ENCODE measurements at regions not wholly inside any gene's neighbourhood (a gene's known extent, or its start where the extent isn't known, plus 50 kb on each side); places are given as distances from the start of the nearest gene placed in this dataset.

GRCh38 chr14:84535484-84535883 is 994.5 kb upstream of the FLRT2 start:
- H3K4me1 ChIP-seq (ENCODE audit: control insufficient read depth, insufficient read depth, low read length): no peaks in the 10 kb centered on the region
- H3K9me3 ChIP-seq (ENCODE audit: control insufficient read depth, insufficient read depth, low read length): no peaks in the 10 kb centered on the region
- no peaks in the 10 kb centered on the region for H3K36me3 ChIP-seq (ENCODE audit: control insufficient read depth, insufficient read depth, low read length)
- H3K27ac ChIP-seq (ENCODE audit: low read depth, low read length): no peak overlapping the region
- no peak overlapping the region for H3K4me3 ChIP-seq (ENCODE audit: low read depth, low read length)
- no peaks in the 10 kb centered on the region for H3K27me3 ChIP-seq (ENCODE audit: control insufficient read depth, insufficient read depth, low read length)
- DNase-seq (ENCODE audit: low read depth in 4 of 6, low spot score in 6 of 6): no peak

- no CpG with 5 or more reads among the region's 1 CpG for WGBS (ENCODE audit: insufficient coverage)
Observed at GRCh38 chr14:84535976-84536375, 994.0 kb upstream of the FLRT2 start.

GRCh38 chr14:84541018-84541417 is 988.9 kb upstream of the FLRT2 start:
- 80% methylated on average over 1 of the region's 2 CpGs for WGBS (ENCODE audit: insufficient coverage)
- Histone ChIP-seq H3K4me1 (ENCODE audit: control insufficient read depth, insufficient read depth, low read length) (no peaks in the 10 kb centered on the region), H3K27me3 (ENCODE audit: control insufficient read depth, insufficient read depth, low read length) (no peaks in the 10 kb centered on the region), H3K9me3 (ENCODE audit: control insufficient read depth, insufficient read depth, low read length) (no peaks in the 10 kb centered on the region), H3K4me3 (ENCODE audit: low read depth, low read length) (no peak overlapping the region), H3K36me3 (ENCODE audit: control insufficient read depth, insufficient read depth, low read length) (no peaks in the 10 kb centered on the region), H3K27ac (ENCODE audit: low read depth, low read length) (no peak overlapping the region)
- peak in 1 of 6 donors; percentile 9 for DNase-seq (ENCODE audit: low read depth in 4 of 6, low spot score in 6 of 6)

More at GRCh38 chr14:84535976-84536375, 994.0 kb upstream of the FLRT2 start:
- Histone ChIP-seq H3K9me3 (ENCODE audit: control insufficient read depth, insufficient read depth, low read length) (no peaks in the 10 kb centered on the region), H3K27ac (ENCODE audit: low read depth, low read length) (no peak overlapping the region), H3K36me3 (ENCODE audit: control insufficient read depth, insufficient read depth, low read length) (no peaks in the 10 kb centered on the region), H3K4me1 (ENCODE audit: control insufficient read depth, insufficient read depth, low read length) (no peaks in the 10 kb centered on the region), H3K27me3 (ENCODE audit: control insufficient read depth, insufficient read depth, low read length) (no peaks in the 10 kb centered on the region), H3K4me3 (ENCODE audit: low read depth, low read length) (no peak overlapping the region)
- DNase-seq (ENCODE audit: low read depth in 4 of 6, low spot score in 6 of 6): peak in 1 of 6 donors; percentile 22

GRCh38 chr14:84543859-84544258 is 986.1 kb upstream of the FLRT2 start:
- no peaks in the 10 kb centered on the region for H3K36me3 ChIP-seq (ENCODE audit: control insufficient read depth, insufficient read depth, low read length)
- no peaks in the 10 kb centered on the region for H3K9me3 ChIP-seq (ENCODE audit: control insufficient read depth, insufficient read depth, low read length)
- H3K4me3 ChIP-seq (ENCODE audit: low read depth, low read length): no peak overlapping the region
- H3K4me1 ChIP-seq (ENCODE audit: control insufficient read depth, insufficient read depth, low read length): no peaks in the 10 kb centered on the region
- peak in 2 of 6 donors; percentile 40 to 51 for DNase-seq (ENCODE audit: low read depth in 4 of 6, low spot score in 6 of 6)
- H3K27ac ChIP-seq (ENCODE audit: low read depth, low read length): no peak overlapping the region
- no peaks in the 10 kb centered on the region for H3K27me3 ChIP-seq (ENCODE audit: control insufficient read depth, insufficient read depth, low read length)
- 22% methylated on average over 1 of the region's 1 CpG for WGBS (ENCODE audit: insufficient coverage)

- 38% methylated on average over 3 of the region's 6 CpGs for WGBS (ENCODE audit: insufficient coverage)
- H3K36me3 ChIP-seq (ENCODE audit: control insufficient read depth, insufficient read depth, low read length): no peaks in the 10 kb centered on the region
- no peaks in the 10 kb centered on the region for H3K9me3 ChIP-seq (ENCODE audit: control insufficient read depth, insufficient read depth, low read length)
- no peak overlapping the region for H3K4me3 ChIP-seq (ENCODE audit: low read depth, low read length)
- H3K27me3 ChIP-seq (ENCODE audit: control insufficient read depth, insufficient read depth, low read length): no peaks in the 10 kb centered on the region
- H3K4me1 ChIP-seq (ENCODE audit: control insufficient read depth, insufficient read depth, low read length): no peaks in the 10 kb centered on the region
- no peak overlapping the region for H3K27ac ChIP-seq (ENCODE audit: low read depth, low read length)
- DNase-seq (ENCODE audit: low read depth in 4 of 6, low spot score in 6 of 6): peak in 2 of 6 donors; percentile 57 to 74
Observed at GRCh38 chr14:84544486-84545131, 985.3 kb upstream of the FLRT2 start.

- no peak overlapping the region for H3K4me3 ChIP-seq (ENCODE audit: low read depth, low read length)
- no peaks in the 10 kb centered on the region for H3K27me3 ChIP-seq (ENCODE audit: control insufficient read depth, insufficient read depth, low read length)
- no peaks in the 10 kb centered on the region for H3K9me3 ChIP-seq (ENCODE audit: control insufficient read depth, insufficient read depth, low read length)
- H3K27ac ChIP-seq (ENCODE audit: low read depth, low read length): no peak overlapping the region
- no peaks in the 10 kb centered on the region for H3K36me3 ChIP-seq (ENCODE audit: control insufficient read depth, insufficient read depth, low read length)
- WGBS (ENCODE audit: insufficient coverage): no CpG with 5 or more reads among the region's 2 CpGs
- H3K4me1 ChIP-seq (ENCODE audit: control insufficient read depth, insufficient read depth, low read length): no peaks in the 10 kb centered on the region
- DNase-seq (ENCODE audit: low read depth in 4 of 6, low spot score in 6 of 6): no peak
Observed at GRCh38 chr14:84546236-84546635, 983.7 kb upstream of the FLRT2 start.

- Histone ChIP-seq H3K27me3 (ENCODE audit: control insufficient read depth, insufficient read depth, low read length) (no peaks in the 10 kb centered on the region), H3K36me3 (ENCODE audit: control insufficient read depth, insufficient read depth, low read length) (no peaks in the 10 kb centered on the region), H3K9me3 (ENCODE audit: control insufficient read depth, insufficient read depth, low read length) (no peaks in the 10 kb centered on the region), H3K4me1 (ENCODE audit: control insufficient read depth, insufficient read depth, low read length) (no peaks in the 10 kb centered on the region), H3K27ac (ENCODE audit: low read depth, low read length) (no peak overlapping the region), H3K4me3 (ENCODE audit: low read depth, low read length) (no peak overlapping the region)
- no peak for DNase-seq (ENCODE audit: low read depth in 4 of 6, low spot score in 6 of 6)
- no CpG with 5 or more reads among the region's 3 CpGs for WGBS (ENCODE audit: insufficient coverage)
Observed at GRCh38 chr14:84554136-84554535, 975.8 kb upstream of the FLRT2 start.

GRCh38 chr14:84555493-84555892 is 974.5 kb upstream of the FLRT2 start:
- no CpG with 5 or more reads among the region's 2 CpGs for WGBS (ENCODE audit: insufficient coverage)
- no peaks in the 10 kb centered on the region for H3K4me1 ChIP-seq (ENCODE audit: control insufficient read depth, insufficient read depth, low read length)
- no peaks in the 10 kb centered on the region for H3K27me3 ChIP-seq (ENCODE audit: control insufficient read depth, insufficient read depth, low read length)
- no peak overlapping the region for H3K27ac ChIP-seq (ENCODE audit: low read depth, low read length)
- no peaks in the 10 kb centered on the region for H3K9me3 ChIP-seq (ENCODE audit: control insufficient read depth, insufficient read depth, low read length)
- H3K36me3 ChIP-seq (ENCODE audit: control insufficient read depth, insufficient read depth, low read length): no peaks in the 10 kb centered on the region
- H3K4me3 ChIP-seq (ENCODE audit: low read depth, low read length): no peak overlapping the region
- DNase-seq (ENCODE audit: low read depth in 4 of 6, low spot score in 6 of 6): no peak

GRCh38 chr14:84566109-84566508 is 963.8 kb upstream of the FLRT2 start:
- WGBS (ENCODE audit: insufficient coverage): 85% methylated on average over 6 of the region's 6 CpGs
- H3K4me1 ChIP-seq (ENCODE audit: control insufficient read depth, insufficient read depth, low read length): no peaks in the 10 kb centered on the region
- H3K4me3 ChIP-seq (ENCODE audit: low read depth, low read length): no peak overlapping the region
- H3K27ac ChIP-seq (ENCODE audit: low read depth, low read length): no peak overlapping the region
- H3K9me3 ChIP-seq (ENCODE audit: control insufficient read depth, insufficient read depth, low read length): no peaks in the 10 kb centered on the region
- DNase-seq (ENCODE audit: low read depth in 4 of 6, low spot score in 6 of 6): no peak
- no peaks in the 10 kb centered on the region for H3K27me3 ChIP-seq (ENCODE audit: control insufficient read depth, insufficient read depth, low read length)
- H3K36me3 ChIP-seq (ENCODE audit: control insufficient read depth, insufficient read depth, low read length): no peaks in the 10 kb centered on the region

- no peak for DNase-seq (ENCODE audit: low read depth in 4 of 6, low spot score in 6 of 6)
- no peak overlapping the region for H3K27ac ChIP-seq (ENCODE audit: low read depth, low read length)
- H3K9me3 ChIP-seq (ENCODE audit: control insufficient read depth, insufficient read depth, low read length): no peaks in the 10 kb centered on the region
- H3K36me3 ChIP-seq (ENCODE audit: control insufficient read depth, insufficient read depth, low read length): no peaks in the 10 kb centered on the region
- H3K27me3 ChIP-seq (ENCODE audit: control insufficient read depth, insufficient read depth, low read length): no peaks in the 10 kb centered on the region
- H3K4me3 ChIP-seq (ENCODE audit: low read depth, low read length): no peak overlapping the region
- no peaks in the 10 kb centered on the region for H3K4me1 ChIP-seq (ENCODE audit: control insufficient read depth, insufficient read depth, low read length)
Observed at GRCh38 chr14:84575681-84576080, 954.3 kb upstream of the FLRT2 start.
